Ishikawa (cell line): ENCODE measurements at regions not wholly inside any gene's neighbourhood (a gene's known extent, or its start where the extent isn't known, plus 50 kb on each side); places are given as distances from the start of the nearest gene placed in this dataset.

Experiments used
- CREB1 ChIP-seq: IDR thresholded peaks from 2 replicates; pipeline ENCODE4 v1.6.1; 2012; ENCODE audit warnings: low read depth
- EGR1 ChIP-seq: IDR thresholded peaks from 2 replicates; pipeline ENCODE4 v1.6.1; 2012
- EP300 ChIP-seq: IDR thresholded peaks from 2 replicates; pipeline ENCODE4 v1.6.1; 2012; ENCODE audit warnings: borderline replicate concordance
- NFIC ChIP-seq: IDR thresholded peaks from 2 replicates; pipeline ENCODE4 v1.6.1; 2012
- RAD21 ChIP-seq: IDR thresholded peaks from 2 replicates; pipeline ENCODE4 v1.6.1; 2012; ENCODE audit warnings: low read depth
- TAF1 ChIP-seq: IDR thresholded peaks from 2 replicates; pipeline ENCODE4 v1.6.1; 2012; ENCODE audit warnings: low read depth, mild to moderate bottlenecking
- USF1 ChIP-seq: IDR thresholded peaks from 2 replicates; pipeline ENCODE4 v1.6.1; 2012
- YY1 ChIP-seq: IDR thresholded peaks from 2 replicates; pipeline ENCODE4 v1.6.1; 2012; ENCODE audit warnings: low read depth
- TF ChIP-seq, protein P1 (sequence below): IDR thresholded peaks from 2 replicates; pipeline ENCODE4 v1.6.1; 2012

GRCh38 chr14:71776471-71777360 is 155.5 kb upstream of the RGS6 start:
- TF ChIP-seq NFIC (no peak), EP300 (no peak), YY1 (no peak), TAF1 (no peak), EGR1 (no peak), RAD21 (no peak), CREB1 (no peak), USF1 (no peak)
- TF ChIP-seq, protein P1, sequence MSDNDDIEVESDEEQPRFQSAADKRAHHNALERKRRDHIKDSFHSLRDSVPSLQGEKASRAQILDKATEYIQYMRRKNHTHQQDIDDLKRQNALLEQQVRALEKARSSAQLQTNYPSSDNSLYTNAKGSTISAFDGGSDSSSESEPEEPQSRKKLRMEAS, result no peak
